DND-41 (cell line): ENCODE measurements at regions not wholly inside any gene's neighbourhood (a gene's known extent, or its start where the extent isn't known, plus 50 kb on each side); places are given as distances from the start of the nearest gene placed in this dataset.

Experiments used
- EZH2 ChIP-seq: IDR thresholded peaks from 3 replicates; pipeline ENCODE4 v1.6.1; 2012; ENCODE audit warnings: borderline replicate concordance, low read depth, mild to moderate bottlenecking, moderate library complexity, low read length, inconsistent platforms; ENCODE audit not compliant: severe bottlenecking
- TF ChIP-seq, protein P1 (sequence below): IDR thresholded peaks from 2 replicates; pipeline ENCODE4 v1.5.1; 2012; ENCODE audit warnings: borderline replicate concordance, low read length, moderate library complexity, mild to moderate bottlenecking; ENCODE audit not compliant: poor library complexity, severe bottlenecking; ENCODE audit errors: extremely low read depth

DNA sequence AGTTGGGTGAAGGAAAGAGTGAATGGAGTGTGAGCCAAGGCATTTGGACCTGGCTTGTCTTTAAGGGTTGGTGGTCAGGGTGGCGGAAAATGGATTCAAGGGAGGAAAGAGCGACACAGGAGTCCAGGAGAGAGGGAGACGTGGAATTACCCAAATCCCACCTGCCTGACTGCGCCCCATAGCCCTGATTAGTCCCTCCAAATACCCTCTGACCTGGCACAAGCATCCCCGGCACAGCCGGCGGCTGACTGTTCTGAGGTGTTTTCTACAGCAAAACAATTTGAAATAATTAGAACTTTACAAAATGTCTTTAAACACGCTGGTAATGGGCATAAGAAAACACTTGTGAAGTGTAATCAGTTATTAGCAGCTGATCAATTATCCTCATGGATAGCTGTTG is 175.8 kb downstream of the PHETA1 start:
- TF ChIP-seq, protein P1, sequence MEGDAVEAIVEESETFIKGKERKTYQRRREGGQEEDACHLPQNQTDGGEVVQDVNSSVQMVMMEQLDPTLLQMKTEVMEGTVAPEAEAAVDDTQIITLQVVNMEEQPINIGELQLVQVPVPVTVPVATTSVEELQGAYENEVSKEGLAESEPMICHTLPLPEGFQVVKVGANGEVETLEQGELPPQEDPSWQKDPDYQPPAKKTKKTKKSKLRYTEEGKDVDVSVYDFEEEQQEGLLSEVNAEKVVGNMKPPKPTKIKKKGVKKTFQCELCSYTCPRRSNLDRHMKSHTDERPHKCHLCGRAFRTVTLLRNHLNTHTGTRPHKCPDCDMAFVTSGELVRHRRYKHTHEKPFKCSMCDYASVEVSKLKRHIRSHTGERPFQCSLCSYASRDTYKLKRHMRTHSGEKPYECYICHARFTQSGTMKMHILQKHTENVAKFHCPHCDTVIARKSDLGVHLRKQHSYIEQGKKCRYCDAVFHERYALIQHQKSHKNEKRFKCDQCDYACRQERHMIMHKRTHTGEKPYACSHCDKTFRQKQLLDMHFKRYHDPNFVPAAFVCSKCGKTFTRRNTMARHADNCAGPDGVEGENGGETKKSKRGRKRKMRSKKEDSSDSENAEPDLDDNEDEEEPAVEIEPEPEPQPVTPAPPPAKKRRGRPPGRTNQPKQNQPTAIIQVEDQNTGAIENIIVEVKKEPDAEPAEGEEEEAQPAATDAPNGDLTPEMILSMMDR, result no peak
- no peak for TF ChIP-seq EZH2
